WTC11 (cell line): ENCODE measurements at regions not wholly inside any gene's neighbourhood (a gene's known extent, or its start where the extent isn't known, plus 50 kb on each side); places are given as distances from the start of the nearest gene placed in this dataset.

Source experiments
- ATAC-seq: fragments of 200-7000 bp; cut with Tn5 transposase; 2 replicates; pipeline ENCODE4 v1.10.0; 2021; ENCODE audit warnings: mild to moderate bottlenecking, moderate library complexity
- CTCF ChIA-PET: fragments of 300-600 bp; sonication (Branson Sonifier 250); formaldehyde crosslinking; loops from one replicate; lab custom pipeline; 2021; ENCODE audit warnings: antibody characterized with exemption; lab: Charles Lee
- POLR2A ChIA-PET: fragments of 350-600 bp; sonication (Branson Sonifier 250); formaldehyde crosslinking; loops from one replicate; lab custom pipeline; 2021; ENCODE audit warnings: antibody characterized with exemption; lab: Charles Lee
- DNase-seq: peaks from one replicate; pipeline ENCODE4 v3.0.0; 2021; ENCODE audit warnings: low spot score
- H3K27ac Mint-ChIP-seq: 2 replicates; pipeline ENCODE4 v1.8.0; 2021; ENCODE audit warnings: mixed read lengths
- H3K27me3 Mint-ChIP-seq: 2 replicates; pipeline ENCODE4 v1.8.0; 2021; ENCODE audit warnings: low read depth, mild to moderate bottlenecking, moderate library complexity, mixed read lengths
- H3K36me3 Mint-ChIP-seq: 2 replicates; pipeline ENCODE4 v1.8.0; 2021; ENCODE audit warnings: mixed read lengths
- H3K4me1 Mint-ChIP-seq: 2 replicates; pipeline ENCODE4 v1.8.0; 2022; ENCODE audit warnings: mixed read lengths
- H3K4me3 Mint-ChIP-seq: 2 replicates; pipeline ENCODE4 v1.8.0; 2021; ENCODE audit warnings: mild to moderate bottlenecking, moderate library complexity, mixed read lengths
- H3K9me3 Mint-ChIP-seq: 2 replicates; pipeline ENCODE4 v1.8.0; 2021; ENCODE audit warnings: mixed read lengths
- CREB1 ChIP-seq: sonication (generic); formaldehyde crosslinking; IDR thresholded peaks from 2 replicates; pipeline ENCODE4 v1.8.0; 2023; ENCODE audit warnings: mild to moderate bottlenecking, missing genetic modification reagents
- FOXJ3 ChIP-seq: sonication (generic); formaldehyde crosslinking; IDR thresholded peaks from 2 replicates; pipeline ENCODE4 v1.9.0; 2021; ENCODE audit warnings: missing genetic modification reagents, mild to moderate bottlenecking, borderline replicate concordance
- FOXP1 ChIP-seq: sonication (generic); formaldehyde crosslinking; IDR thresholded peaks from 2 replicates; pipeline ENCODE4 v1.8.0; 2022; ENCODE audit warnings: missing genetic modification reagents, mild to moderate bottlenecking, moderate library complexity, borderline replicate concordance
- JAZF1 ChIP-seq: fragments of 250-450 bp; sonication (Bioruptor Pico); IDR thresholded peaks from 2 replicates; pipeline ENCODE4 v1.9.0; 2021; ENCODE audit warnings: moderate library complexity, mild to moderate bottlenecking, inconsistent platforms
- MYBL2 ChIP-seq: sonication (generic); formaldehyde crosslinking; IDR thresholded peaks from 2 replicates; pipeline ENCODE4 v1.8.1; 2023; ENCODE audit warnings: mild to moderate bottlenecking, moderate library complexity, missing genetic modification reagents
- NFE2L1 ChIP-seq: sonication (generic); formaldehyde crosslinking; IDR thresholded peaks from 2 replicates; pipeline ENCODE4 v1.8.1; 2023; ENCODE audit warnings: missing genetic modification reagents
- NR3C1 ChIP-seq: sonication (generic); formaldehyde crosslinking; conservative IDR thresholded peaks from 2 replicates; pipeline ENCODE4 v1.8.1; 2023; ENCODE audit warnings: low read depth, mild to moderate bottlenecking, missing genetic modification reagents
- SMAD3 ChIP-seq: sonication (generic); formaldehyde crosslinking; IDR thresholded peaks from 2 replicates; pipeline ENCODE4 v1.8.0; 2022; ENCODE audit warnings: missing genetic modification reagents, mild to moderate bottlenecking, borderline replicate concordance
- SMAD4 ChIP-seq: sonication (generic); formaldehyde crosslinking; IDR thresholded peaks from 2 replicates; pipeline ENCODE4 v1.8.0; 2022; ENCODE audit warnings: mild to moderate bottlenecking, missing genetic modification reagents
- STAT6 ChIP-seq: sonication (generic); formaldehyde crosslinking; conservative IDR thresholded peaks from 2 replicates; pipeline ENCODE4 v1.8.1; 2023; ENCODE audit warnings: mild to moderate bottlenecking, low read depth, missing genetic modification reagents, moderate library complexity
- TCF7 ChIP-seq: sonication (generic); formaldehyde crosslinking; IDR thresholded peaks from 2 replicates; pipeline ENCODE4 v1.8.0; 2022; ENCODE audit warnings: mild to moderate bottlenecking, low read depth, missing genetic modification reagents, moderate library complexity
- USF1 ChIP-seq: sonication (generic); formaldehyde crosslinking; IDR thresholded peaks from 2 replicates; pipeline ENCODE4 v1.8.0; 2022; ENCODE audit warnings: mild to moderate bottlenecking, missing genetic modification reagents
- ZBTB43 ChIP-seq: sonication (generic); formaldehyde crosslinking; IDR thresholded peaks from 2 replicates; pipeline ENCODE4 v1.8.1; 2023; ENCODE audit warnings: mild to moderate bottlenecking, missing genetic modification reagents
- ZNF121 ChIP-seq: sonication (generic); formaldehyde crosslinking; IDR thresholded peaks from 2 replicates; pipeline ENCODE4 v1.8.0; 2023; ENCODE audit warnings: missing genetic modification reagents
- ZNF138 ChIP-seq: sonication (generic); formaldehyde crosslinking; conservative IDR thresholded peaks from 2 replicates; pipeline ENCODE4 v1.8.1; 2022; ENCODE audit warnings: mild to moderate bottlenecking, moderate library complexity, missing genetic modification reagents
- ZNF232 ChIP-seq: sonication (generic); formaldehyde crosslinking; IDR thresholded peaks from 2 replicates; pipeline ENCODE4 v1.8.0; 2022; ENCODE audit warnings: mild to moderate bottlenecking, missing genetic modification reagents
- ZSCAN18 ChIP-seq: fragments of 250-450 bp; sonication (Bioruptor Pico); IDR thresholded peaks from 2 replicates; pipeline ENCODE4 v2.1.2; 2022; ENCODE audit warnings: mild to moderate bottlenecking, moderate library complexity

- H3K4me1 Mint-ChIP-seq, result 0 out of 2 replicates have a peak, but pooled peaks cover 5% of the 10 kb centered on the region
- no peaks in the 10 kb centered on the region; the same call in 1 of the 2 replicates for H3K27me3 Mint-ChIP-seq
- peak; percentile 100 for ATAC-seq
Measured at GRCh38 chr4:18214411-18215055, 193.0 kb upstream of the LCORL start.

GRCh38 chr4:18213576-18214198 is 192.1 kb upstream of the LCORL start:
- Mint-ChIP-seq H3K9me3 (peaks cover 13% of the 10 kb centered on the region; the same call in 1 of the 2 replicates), H3K27ac (no peak overlapping the region), H3K4me1 (0 out of 2 replicates have a peak, but pooled peaks cover 5% of the 10 kb centered on the region), H3K36me3 (no peaks in the 10 kb centered on the region), H3K27me3 (no peaks in the 10 kb centered on the region; the same call in 1 of the 2 replicates), H3K4me3 (no peak overlapping the region)
- TF ChIP-seq ZSCAN18 (CRISPR knock-in tag) (no peak), ZBTB43 (CRISPR knock-in tag) (no peak), ZNF138 (no peak)
- ATAC-seq (no peak), DNase-seq (no peak)
- ChIA-PET POLR2A (no interaction called here), CTCF (no interaction called here)

More at GRCh38 chr4:18214411-18215055, 193.0 kb upstream of the LCORL start:
- TF ChIP-seq CREB1 (CRISPR knock-in tag), result no peak
- no peak for TF ChIP-seq NFE2L1 (CRISPR knock-in tag)
- TF ChIP-seq SMAD4 (CRISPR knock-in tag), result no peak
- TF ChIP-seq USF1 (CRISPR knock-in tag), result no peak
- TF ChIP-seq TCF7, result no peak
- no peak for TF ChIP-seq JAZF1
- TF ChIP-seq STAT6 (CRISPR knock-in tag), result no peak
- TF ChIP-seq FOXJ3, result no peak
- no peak for TF ChIP-seq ZNF138
- TF ChIP-seq ZNF121 (CRISPR knock-in tag), result no peak
- TF ChIP-seq FOXP1, result no peak
- TF ChIP-seq ZNF232 (CRISPR knock-in tag), result no peak
- TF ChIP-seq NR3C1, result no peak
- no peak for TF ChIP-seq MYBL2 (CRISPR knock-in tag)
- no peak for TF ChIP-seq SMAD3
- CTCF ChIA-PET, result interaction anchor here (0.6 kb wide), 1 partner anchor 18 kb away, joined by 3 read pairs; no protein-coding TSS in a partner anchor
- no peak overlapping the region for H3K27ac Mint-ChIP-seq
- H3K9me3 Mint-ChIP-seq, result peaks cover 15% of the 10 kb centered on the region
- DNase-seq, result peak; percentile 33
- H3K4me3 Mint-ChIP-seq, result no peak overlapping the region
- POLR2A ChIA-PET, result interaction anchor here (1.0 kb wide), 1 partner anchor 192 kb away, joined by 3 read pairs; no protein-coding TSS in a partner anchor
- H3K36me3 Mint-ChIP-seq, result no peaks in the 10 kb centered on the region
